ENCODE measurements at regions not wholly inside any gene's neighbourhood (a gene's known extent, or its start where the extent isn't known, plus 50 kb on each side); places are given as distances from the start of the nearest gene placed in this dataset.
A peak's percentile ranks its signal among the peaks of the same experiment; 100 is the strongest.
"Not testable (repeated sequence)": the region's sequence is repeated elsewhere in the genome, so short reads cannot be mapped to it uniquely, and the experiment has no call there.

DNA sequence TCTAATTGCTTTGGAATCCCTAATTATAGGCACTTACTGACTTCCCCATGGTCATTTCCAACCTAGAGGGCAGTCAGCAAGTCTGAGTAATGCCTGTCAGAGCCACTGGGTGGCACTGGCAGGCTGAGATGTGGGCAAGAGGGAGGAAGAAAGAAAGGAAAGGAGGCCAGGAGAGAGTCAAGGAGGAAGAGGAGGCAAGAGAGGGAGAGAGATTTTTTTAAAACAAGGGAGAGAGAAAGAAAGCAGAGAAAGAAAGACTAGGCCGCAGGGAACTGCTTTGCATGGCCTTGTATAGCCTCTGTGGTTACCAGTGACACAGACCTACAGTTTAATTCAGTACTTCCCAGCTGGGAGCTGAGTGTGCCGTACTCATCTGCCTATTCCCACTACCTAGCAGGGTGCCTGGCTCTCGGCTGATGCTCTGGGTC, 210.4 kb upstream of the ADO start:
- peak; percentile 73 for DNase-seq

GRCh38 chr10:62597226-62597625, 207.3 kb upstream of the ADO start:
- DNase-seq = no peak

- no peak for DNase-seq
Observed at GRCh38 chr10:62599161-62599560, 205.4 kb upstream of the ADO start.

- not testable (repeated sequence) for DNase-seq
Observed at GRCh38 chr10:62606551-62606950, 198.0 kb upstream of the ADO start.

DNA sequence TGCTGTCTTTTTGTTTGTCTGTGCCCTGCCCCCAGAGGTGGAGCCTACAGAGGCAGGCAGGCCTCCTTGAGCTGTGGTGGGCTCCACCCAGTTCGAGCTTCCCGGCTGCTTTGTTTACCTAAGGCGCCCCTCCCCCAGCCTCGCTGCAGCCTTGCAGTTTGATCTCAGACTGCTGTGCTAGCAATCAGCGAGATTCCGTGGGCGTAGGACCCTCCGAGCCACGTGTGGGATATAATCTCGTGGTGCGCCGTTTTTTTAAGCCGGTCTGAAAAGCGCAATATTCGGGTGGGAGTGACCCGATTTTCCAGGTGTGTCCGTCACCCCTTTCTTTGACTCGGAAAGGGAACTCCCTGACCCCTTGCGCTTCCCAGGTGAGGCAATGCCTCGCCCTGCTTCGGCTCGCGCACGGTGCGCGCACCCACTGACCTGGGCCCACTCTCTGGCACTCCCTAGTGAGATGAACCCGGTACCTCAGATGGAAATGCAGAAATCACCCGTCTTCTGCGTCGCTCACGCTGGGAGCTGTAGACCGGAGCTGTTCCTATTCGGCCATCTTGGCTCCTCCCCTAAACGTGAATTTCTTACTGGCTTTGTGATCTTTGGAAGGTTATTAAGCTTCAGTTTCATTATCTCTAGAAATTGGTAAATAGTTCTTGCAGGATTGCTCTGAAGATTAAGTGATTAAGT, 196.2 kb upstream of the ADO start:
- not testable (repeated sequence) for DNase-seq

GRCh38 chr10:62610649-62611229, 193.8 kb upstream of the ADO start:
- DNase-seq = peak; percentile 82

GRCh38 chr10:62613424-62613823, 191.1 kb upstream of the ADO start:
- DNase-seq = peak; percentile 76

GRCh38 chr10:62613859-62614258, 190.7 kb upstream of the ADO start:
- DNase-seq = no peak

DNA sequence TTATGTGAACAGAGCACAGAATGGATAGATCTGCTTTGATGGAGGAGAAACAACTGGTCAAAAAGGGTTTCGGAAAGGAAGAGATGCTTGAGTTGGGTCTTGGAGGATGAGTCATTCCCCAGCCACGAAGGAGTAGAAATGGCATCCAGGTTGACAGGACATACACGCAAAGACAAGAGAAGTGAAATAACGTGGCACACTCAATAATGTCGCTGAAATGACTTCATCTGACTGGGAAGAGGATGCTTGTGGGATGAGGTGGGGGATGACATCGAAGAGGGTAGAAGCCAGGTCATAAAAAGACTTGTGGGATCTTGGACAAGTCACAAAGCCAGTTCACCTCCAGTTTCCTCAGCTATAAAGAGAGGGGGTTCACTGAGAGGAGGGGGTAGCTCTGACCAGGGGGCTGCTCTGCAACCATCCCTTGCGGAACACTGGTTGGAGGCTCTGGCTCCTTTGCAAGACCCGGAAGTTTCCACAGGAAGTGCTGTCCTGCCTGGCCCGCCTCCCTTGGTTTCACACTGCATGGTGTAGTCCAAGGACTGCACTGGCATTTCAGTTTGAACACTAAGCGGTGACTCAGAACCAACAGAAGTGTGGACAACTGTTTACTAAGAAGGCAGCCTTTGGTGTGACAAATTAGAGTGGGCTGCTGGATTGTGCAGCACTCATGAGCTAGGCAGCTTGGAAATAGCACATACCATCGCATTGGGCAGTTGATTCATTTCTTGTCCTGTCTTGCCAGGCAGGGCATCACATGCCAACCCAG, 189.9 kb upstream of the ADO start:
- DNase-seq = peak; percentile 92

DNA sequence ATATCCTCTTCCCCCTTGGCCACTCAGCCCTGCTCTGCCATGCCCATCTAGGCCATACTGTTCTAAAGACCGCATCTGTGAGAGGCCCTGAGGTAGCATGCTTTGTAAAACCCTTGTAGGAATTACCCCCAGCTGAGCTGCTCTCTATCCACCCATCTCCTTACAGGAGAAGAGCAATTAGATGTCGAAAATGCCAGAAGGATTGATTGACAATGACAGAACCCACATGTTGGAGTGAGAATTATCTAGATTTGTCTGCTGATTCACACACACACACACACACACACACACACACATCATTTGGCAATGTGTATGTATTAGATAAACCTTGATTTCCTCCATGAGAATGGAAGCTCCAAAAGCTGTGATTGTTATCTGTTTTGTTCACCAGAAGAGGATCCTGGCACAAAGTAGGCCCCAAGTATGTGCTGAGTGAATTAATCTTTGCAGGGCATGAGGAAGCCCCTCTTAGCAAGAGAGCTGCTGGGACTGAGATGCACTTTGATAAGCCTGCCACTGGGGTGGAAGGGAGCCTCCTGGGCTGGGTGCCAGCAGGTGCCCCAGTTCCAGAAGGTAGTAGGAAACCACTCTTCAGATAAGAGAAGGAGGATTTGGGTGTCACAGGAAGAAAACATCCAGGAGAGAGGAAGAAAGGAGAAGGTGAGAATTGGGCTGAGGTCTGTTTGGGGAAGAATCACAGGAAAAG, 187.5 kb upstream of the ADO start:
- DNase-seq = no peak

DNA sequence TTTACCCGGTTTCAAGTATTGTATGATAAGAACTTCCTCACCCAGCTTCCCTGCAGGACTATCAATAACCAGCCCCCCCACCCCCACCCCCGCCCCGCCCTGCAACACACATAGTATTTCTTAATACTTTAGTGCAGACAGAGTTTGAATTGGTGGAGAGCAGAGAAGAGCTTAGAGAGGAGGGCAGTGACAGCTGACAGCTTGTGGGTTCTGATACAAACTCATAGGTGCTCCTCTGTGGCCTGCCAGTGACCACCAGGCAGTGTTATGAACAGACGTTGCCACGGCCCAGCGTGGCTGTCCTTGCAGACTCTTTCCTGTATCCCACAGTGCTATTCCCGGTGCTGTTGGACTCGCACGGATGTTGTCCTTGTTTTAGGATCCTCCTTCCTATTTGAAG, 186.9 kb upstream of the ADO start:
- no peak for DNase-seq

DNA sequence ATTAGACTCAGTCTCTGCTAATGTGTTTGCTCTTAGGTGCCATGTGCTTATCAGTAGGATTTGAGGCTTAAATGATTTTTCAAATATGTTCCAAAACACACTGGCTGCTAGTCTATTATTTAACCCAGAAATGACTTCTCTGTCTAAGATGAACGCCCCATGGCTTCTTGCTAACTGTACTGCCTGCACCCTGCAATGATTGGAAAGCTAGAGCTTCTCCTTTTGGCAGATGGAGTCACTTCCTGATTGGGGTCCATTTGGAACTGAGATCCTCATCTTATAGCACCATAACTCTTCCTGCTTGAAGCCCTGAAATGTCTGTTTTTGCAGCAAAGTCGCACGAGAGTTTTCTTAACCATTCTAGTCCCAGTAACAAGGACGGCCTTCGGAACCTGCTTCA, 186.5 kb upstream of the ADO start:
- peak; percentile 67 for DNase-seq

GRCh38 chr10:62618576-62619412, 185.7 kb upstream of the ADO start:
- peak; percentile 89 for DNase-seq

DNA sequence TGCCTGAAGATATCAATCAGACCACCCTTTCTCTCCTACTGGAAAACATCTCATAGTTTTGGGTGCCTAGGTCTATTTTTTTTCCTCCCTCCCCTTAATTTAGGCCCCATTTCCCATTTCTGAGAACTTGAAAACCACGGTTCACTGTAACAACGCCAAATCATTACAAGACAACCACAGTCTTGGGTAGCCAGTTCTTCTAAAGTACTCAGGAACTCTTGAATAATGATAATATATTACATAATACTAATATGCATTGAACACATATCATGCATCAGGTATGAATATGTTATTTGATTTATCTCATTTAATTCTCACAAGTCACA, 185.1 kb upstream of the ADO start:
- no peak for DNase-seq

- DNase-seq = peak; percentile 87
Observed at GRCh38 chr10:62620491-62620890, 184.0 kb upstream of the ADO start.

DNA sequence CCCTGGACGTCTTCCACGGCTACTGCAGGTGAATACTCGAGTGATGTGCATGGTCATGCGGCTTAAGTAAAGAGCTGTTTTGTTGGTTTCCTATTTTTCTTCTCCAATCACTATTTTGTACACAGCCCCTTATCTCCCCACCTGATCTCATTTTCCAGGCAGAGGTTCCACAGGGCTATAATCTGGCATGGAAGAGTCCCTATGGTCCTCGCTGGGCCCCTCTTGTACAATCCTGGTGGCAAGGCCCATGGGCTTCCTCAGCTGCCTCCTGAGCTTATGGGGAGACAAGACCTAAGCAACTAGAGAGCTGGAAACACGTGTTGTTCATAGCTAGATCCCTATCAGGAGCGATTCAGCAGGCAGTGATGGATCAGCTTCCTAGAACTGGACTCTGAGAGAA, 181.3 kb upstream of the ADO start:
- DNase-seq = no peak

- no peak for DNase-seq
Observed at GRCh38 chr10:62625484-62625883, 179.0 kb upstream of the ADO start.

DNA sequence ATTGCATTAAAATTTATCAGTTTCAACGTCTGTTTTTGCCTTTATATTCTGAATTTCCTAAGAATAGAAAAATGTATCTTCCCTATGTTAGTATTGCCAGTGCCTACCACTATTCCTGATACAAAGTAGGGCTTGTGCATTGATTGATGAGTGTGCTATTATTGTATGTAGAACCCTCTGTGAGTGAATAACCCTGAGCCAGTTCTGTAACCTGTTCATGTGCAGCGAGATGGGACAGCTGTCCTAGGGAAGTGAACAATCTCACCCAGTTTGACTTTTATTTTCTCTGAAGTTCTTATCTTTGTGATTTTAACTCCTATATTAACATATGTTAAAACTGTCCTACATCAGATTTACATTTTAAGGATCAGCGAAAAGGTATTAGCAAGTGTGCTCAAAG, 178.4 kb upstream of the ADO start:
- DNase-seq = no peak

DNA sequence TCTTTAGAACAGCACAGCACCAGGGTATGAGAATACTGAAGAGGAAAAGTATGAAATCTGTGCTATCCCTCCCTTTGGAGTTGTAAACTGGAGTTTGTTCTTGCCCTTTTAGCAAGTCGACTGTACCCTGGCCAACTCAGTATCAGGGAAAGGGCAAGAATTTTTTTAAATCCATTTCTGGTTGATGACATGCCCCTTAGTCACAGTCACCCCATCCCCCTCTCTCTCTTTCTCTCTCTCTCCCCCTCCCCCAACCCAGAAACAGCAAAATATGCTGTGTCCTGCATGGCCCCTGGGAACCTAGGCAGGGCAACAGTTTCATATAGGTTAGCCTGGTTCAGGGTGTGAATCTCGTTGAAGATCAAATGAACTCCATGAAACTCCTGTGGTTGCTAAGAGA, 177.7 kb upstream of the ADO start:
- no peak for DNase-seq

DNA sequence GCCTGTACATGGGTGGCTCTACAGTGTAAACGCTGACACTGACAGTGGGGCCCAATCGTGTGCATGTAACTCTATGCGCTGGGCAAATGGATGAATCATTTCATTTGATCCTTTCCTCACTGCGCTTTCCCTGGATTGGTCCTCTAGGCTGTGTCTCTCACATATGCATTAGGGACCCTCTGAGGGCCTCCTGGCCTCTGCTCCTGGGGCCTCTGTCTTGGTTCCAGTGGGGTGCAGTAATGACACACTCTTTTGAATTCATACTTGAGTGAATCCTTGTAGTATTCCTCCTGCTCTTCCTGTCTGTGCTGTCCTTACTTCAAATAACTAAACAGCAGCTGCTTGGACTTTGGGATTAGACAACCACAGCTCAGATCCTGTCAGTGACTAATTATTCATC, 176.5 kb upstream of the ADO start:
- no peak for DNase-seq

DNA sequence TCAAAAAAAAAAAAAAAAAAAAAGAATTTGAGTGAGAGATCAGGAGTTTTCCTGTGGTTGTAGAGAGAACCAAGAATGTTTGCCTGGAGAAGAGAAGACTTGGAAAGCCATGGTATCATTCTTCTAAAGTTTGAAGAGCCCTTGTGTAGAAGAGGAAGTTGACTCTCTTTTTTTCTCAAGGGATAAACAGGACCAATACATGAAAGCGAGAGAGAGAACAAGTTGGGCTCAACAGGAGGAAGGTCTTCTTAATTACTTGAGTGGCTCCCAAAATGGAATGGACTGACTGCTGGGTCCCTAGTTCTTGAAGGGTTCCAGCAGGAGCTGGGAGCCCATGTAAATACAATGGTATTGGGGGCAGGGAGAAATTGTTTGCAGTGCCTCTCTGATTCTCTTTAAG, 173.3 kb upstream of the ADO start:
- no peak for DNase-seq

DNA sequence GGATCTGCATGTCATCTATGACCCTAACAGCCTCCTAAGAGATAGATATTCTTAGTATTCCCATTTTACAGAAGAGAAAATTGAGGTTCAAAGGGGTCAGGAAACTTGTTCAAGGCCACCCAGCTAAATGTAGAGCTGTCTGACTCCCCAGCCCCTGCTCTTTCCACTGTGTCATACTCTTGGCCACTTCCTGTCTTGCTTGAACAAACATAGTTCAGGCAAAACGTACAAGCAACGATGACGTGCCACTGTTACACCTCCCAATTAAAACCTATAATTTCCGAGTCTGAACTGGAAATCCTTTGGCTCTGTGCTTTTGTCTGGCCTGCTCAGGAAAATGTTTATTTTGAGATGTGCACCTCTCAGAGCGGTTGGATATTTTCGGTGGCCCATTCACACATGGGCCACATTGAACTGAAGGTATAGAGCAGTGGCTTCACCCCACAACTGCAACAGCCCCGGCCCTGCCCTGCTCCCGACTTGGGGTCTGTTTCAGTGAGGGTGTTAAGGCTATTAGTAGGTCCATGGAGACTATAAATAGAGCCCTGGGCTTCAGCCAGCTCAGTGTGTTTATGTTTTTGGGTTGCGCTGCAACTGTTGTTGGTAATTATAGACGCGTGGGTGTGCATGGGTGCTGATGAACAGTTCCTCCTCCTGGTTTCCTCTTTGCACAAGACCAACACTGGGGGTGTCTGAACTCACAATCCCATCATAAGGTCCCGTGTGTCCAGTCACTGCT, 172.3 kb upstream of the ADO start:
- peak; percentile 88 for DNase-seq
